ENCODE measurements at regions not wholly inside any gene's neighbourhood (a gene's known extent, or its start where the extent isn't known, plus 50 kb on each side); places are given as distances from the start of the nearest gene placed in this dataset.
"Not testable (repeated sequence)": the region's sequence is repeated elsewhere in the genome, so short reads cannot be mapped to it uniquely, and the experiment has no call there.

- Mint-ChIP-seq H3K4me3 (no peak overlapping the region), H3K27ac (no peak overlapping the region), H3K27me3 (ENCODE audit: low read depth) (no peaks in the 10 kb centered on the region), H3K4me1 (ENCODE audit: low read depth) (peaks cover 8% of the 10 kb centered on the region), H3K36me3 (ENCODE audit: insufficient read depth in 2 of 2) (no peaks in the 10 kb centered on the region), H3K9me3 (no peaks in the 10 kb centered on the region)
- ATAC-seq (replicated peaks in 1 of 2) (no peak), DNase-seq (no peak)
Observed at GRCh38 chr10:4280461-4281189, 495.6 kb upstream of the KLF6 start.

GRCh38 chr10:4279655-4280054, 494.6 kb upstream of the KLF6 start:
- no peak for ATAC-seq (replicated peaks in 1 of 2)
- no peak overlapping the region for H3K4me3 Mint-ChIP-seq
- H3K9me3 Mint-ChIP-seq, result no peaks in the 10 kb centered on the region
- H3K27ac Mint-ChIP-seq, result no peak overlapping the region
- no peak for DNase-seq
- no peaks in the 10 kb centered on the region for H3K4me1 Mint-ChIP-seq (ENCODE audit: low read depth)
- no peaks in the 10 kb centered on the region for H3K36me3 Mint-ChIP-seq (ENCODE audit: insufficient read depth in 2 of 2)
- H3K27me3 Mint-ChIP-seq (ENCODE audit: low read depth), result no peaks in the 10 kb centered on the region

DNA sequence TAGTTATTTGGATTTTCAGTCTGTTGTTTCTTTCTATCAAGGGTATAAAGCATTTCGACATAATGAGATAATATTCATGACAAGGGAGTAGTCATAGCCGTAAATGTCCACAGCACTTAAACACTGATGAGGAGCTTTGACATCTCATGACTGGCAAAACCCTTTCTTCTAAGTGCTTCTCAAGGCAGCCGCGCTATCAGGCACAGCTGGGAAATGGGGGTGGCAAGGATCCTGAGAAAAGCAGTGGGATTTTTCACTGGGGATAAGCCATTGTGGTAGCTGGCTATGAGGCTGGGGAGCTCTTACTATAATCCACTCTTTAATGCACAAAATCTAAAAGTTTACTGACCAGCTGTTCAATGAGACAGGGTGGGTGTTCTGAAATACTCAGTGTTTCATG, 493.2 kb upstream of the KLF6 start:
- H3K27me3 Mint-ChIP-seq (ENCODE audit: low read depth), result no peaks in the 10 kb centered on the region
- H3K36me3 Mint-ChIP-seq (ENCODE audit: insufficient read depth in 2 of 2), result no peaks in the 10 kb centered on the region
- ATAC-seq (replicated peaks in 1 of 2) (no peak), DNase-seq (no peak)
- no peak overlapping the region for H3K27ac Mint-ChIP-seq
- no peaks in the 10 kb centered on the region for H3K4me1 Mint-ChIP-seq (ENCODE audit: low read depth)
- no peak overlapping the region for H3K4me3 Mint-ChIP-seq
- H3K9me3 Mint-ChIP-seq, result no peaks in the 10 kb centered on the region

GRCh38 chr10:4276151-4276550, 491.1 kb upstream of the KLF6 start:
- H3K9me3 Mint-ChIP-seq, result no peaks in the 10 kb centered on the region
- no peak for ATAC-seq (replicated peaks in 1 of 2)
- H3K27ac Mint-ChIP-seq, result no peak overlapping the region
- H3K27me3 Mint-ChIP-seq (ENCODE audit: low read depth), result peaks cover 3% of the 10 kb centered on the region
- no peak overlapping the region for H3K4me3 Mint-ChIP-seq
- H3K36me3 Mint-ChIP-seq (ENCODE audit: insufficient read depth in 2 of 2), result no peaks in the 10 kb centered on the region
- H3K4me1 Mint-ChIP-seq (ENCODE audit: low read depth), result no peaks in the 10 kb centered on the region
- DNase-seq, result no peak

- H3K9me3 Mint-ChIP-seq; H3K27me3 Mint-ChIP-seq (ENCODE audit: low read depth); DNase-seq; H3K36me3 Mint-ChIP-seq (ENCODE audit: insufficient read depth in 2 of 2); H3K4me1 Mint-ChIP-seq (ENCODE audit: low read depth); H3K4me3 Mint-ChIP-seq; ATAC-seq (replicated peaks in 1 of 2); H3K27ac Mint-ChIP-seq: not testable (repeated sequence)
Observed at GRCh38 chr10:4274671-4275070, 489.7 kb upstream of the KLF6 start.

- Mint-ChIP-seq H3K27me3 (ENCODE audit: low read depth) (peaks cover 26% of the 10 kb centered on the region), H3K27ac (no peak overlapping the region), H3K36me3 (ENCODE audit: insufficient read depth in 2 of 2) (no peaks in the 10 kb centered on the region), H3K4me3 (no peak overlapping the region), H3K9me3 (no peaks in the 10 kb centered on the region), H3K4me1 (ENCODE audit: low read depth) (peaks cover 5% of the 10 kb centered on the region)
- DNase-seq, result no peak
- no peak for ATAC-seq (replicated peaks in 1 of 2)
Observed at GRCh38 chr10:4271193-4271592, 486.2 kb upstream of the KLF6 start.

- H3K9me3 Mint-ChIP-seq, result no peaks in the 10 kb centered on the region
- no peak for DNase-seq
- H3K27ac Mint-ChIP-seq, result no peak overlapping the region
- no peak overlapping the region for H3K4me3 Mint-ChIP-seq
- ATAC-seq (replicated peaks in 1 of 2), result no peak
- H3K4me1 Mint-ChIP-seq (ENCODE audit: low read depth), result peaks cover 9% of the 10 kb centered on the region
- peaks cover 26% of the 10 kb centered on the region for H3K27me3 Mint-ChIP-seq (ENCODE audit: low read depth)
- no peaks in the 10 kb centered on the region for H3K36me3 Mint-ChIP-seq (ENCODE audit: insufficient read depth in 2 of 2)
Observed at GRCh38 chr10:4270116-4270515, 485.1 kb upstream of the KLF6 start.

DNA sequence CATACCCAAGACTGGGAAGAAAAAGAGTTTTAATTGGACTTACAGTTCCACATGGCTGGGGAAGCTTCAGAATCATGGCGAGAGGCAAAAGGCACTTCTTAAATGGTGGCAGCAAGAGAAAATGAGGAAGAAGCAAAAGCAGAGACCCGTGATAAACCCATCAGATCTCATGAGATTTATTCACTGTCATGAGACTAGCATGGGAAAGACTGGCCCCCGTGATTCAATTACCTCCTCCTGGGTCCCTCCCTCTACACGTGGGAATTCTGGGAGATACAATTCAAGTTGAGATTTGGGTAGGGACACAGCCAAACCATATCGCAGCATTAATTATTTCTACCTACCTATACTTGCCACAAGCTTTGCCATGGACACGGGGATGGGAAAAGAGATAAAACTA, 483.5 kb upstream of the KLF6 start:
- H3K36me3 Mint-ChIP-seq (ENCODE audit: insufficient read depth in 2 of 2); H3K4me3 Mint-ChIP-seq; DNase-seq; H3K27ac Mint-ChIP-seq; ATAC-seq (replicated peaks in 1 of 2); H3K9me3 Mint-ChIP-seq; H3K4me1 Mint-ChIP-seq (ENCODE audit: low read depth): not testable (repeated sequence)
- peaks cover 26% of the 10 kb centered on the region for H3K27me3 Mint-ChIP-seq (ENCODE audit: low read depth)

- Mint-ChIP-seq H3K4me1 (ENCODE audit: low read depth) (peaks cover 9% of the 10 kb centered on the region), H3K4me3 (no peak overlapping the region), H3K9me3 (no peaks in the 10 kb centered on the region), H3K36me3 (ENCODE audit: insufficient read depth in 2 of 2) (no peaks in the 10 kb centered on the region), H3K27me3 (ENCODE audit: low read depth) (peaks cover 26% of the 10 kb centered on the region), H3K27ac (no peak overlapping the region)
- DNase-seq (no peak), ATAC-seq (replicated peaks in 1 of 2) (no peak)
Observed at GRCh38 chr10:4267086-4267773, 482.2 kb upstream of the KLF6 start.

DNA sequence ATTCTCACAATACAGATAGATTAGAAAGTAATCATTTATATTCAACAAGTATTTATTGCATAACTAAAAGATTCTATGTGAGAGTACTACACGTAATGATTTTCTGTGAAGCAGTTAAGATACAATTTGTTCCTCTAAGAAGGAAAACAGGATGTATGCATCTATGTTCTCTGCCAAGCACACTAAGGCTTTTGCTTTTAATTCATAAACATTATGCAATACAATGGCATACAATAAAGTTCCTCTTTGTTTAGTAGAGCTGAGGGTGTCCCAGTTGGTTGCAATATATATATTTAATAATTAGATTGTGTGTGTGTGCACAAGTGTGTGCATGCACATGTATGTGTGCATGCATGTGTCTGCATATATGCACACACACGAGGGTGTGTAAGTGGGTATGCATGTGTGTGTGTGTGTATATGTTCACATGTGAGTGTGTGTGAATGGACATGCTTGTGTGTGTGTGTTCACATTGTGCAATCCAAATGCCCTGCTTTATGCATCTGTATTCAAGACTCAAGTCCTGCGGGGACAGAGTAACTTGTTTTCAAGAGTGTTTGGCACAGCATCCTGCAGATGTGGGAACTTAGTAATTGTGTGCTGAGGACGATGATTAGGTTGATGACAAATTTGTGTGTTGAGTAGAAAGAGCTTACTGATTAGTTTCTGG, 481.5 kb upstream of the KLF6 start:
- no peaks in the 10 kb centered on the region for H3K9me3 Mint-ChIP-seq
- no peak overlapping the region for H3K4me3 Mint-ChIP-seq
- H3K27me3 Mint-ChIP-seq (ENCODE audit: low read depth), result peaks cover 26% of the 10 kb centered on the region
- peaks cover 9% of the 10 kb centered on the region for H3K4me1 Mint-ChIP-seq (ENCODE audit: low read depth)
- H3K36me3 Mint-ChIP-seq (ENCODE audit: insufficient read depth in 2 of 2), result no peaks in the 10 kb centered on the region
- DNase-seq (no peak), ATAC-seq (replicated peaks in 1 of 2) (no peak)
- H3K27ac Mint-ChIP-seq, result no peak overlapping the region

GRCh38 chr10:4265964-4266363, 481.0 kb upstream of the KLF6 start:
- H3K4me1 Mint-ChIP-seq (ENCODE audit: low read depth), result peaks cover 9% of the 10 kb centered on the region
- peaks cover 21% of the 10 kb centered on the region for H3K27me3 Mint-ChIP-seq (ENCODE audit: low read depth)
- no peak for ATAC-seq (replicated peaks in 1 of 2)
- no peaks in the 10 kb centered on the region for H3K9me3 Mint-ChIP-seq
- H3K27ac Mint-ChIP-seq, result no peak overlapping the region
- H3K4me3 Mint-ChIP-seq, result no peak overlapping the region
- no peak for DNase-seq
- H3K36me3 Mint-ChIP-seq (ENCODE audit: insufficient read depth in 2 of 2), result no peaks in the 10 kb centered on the region

DNA sequence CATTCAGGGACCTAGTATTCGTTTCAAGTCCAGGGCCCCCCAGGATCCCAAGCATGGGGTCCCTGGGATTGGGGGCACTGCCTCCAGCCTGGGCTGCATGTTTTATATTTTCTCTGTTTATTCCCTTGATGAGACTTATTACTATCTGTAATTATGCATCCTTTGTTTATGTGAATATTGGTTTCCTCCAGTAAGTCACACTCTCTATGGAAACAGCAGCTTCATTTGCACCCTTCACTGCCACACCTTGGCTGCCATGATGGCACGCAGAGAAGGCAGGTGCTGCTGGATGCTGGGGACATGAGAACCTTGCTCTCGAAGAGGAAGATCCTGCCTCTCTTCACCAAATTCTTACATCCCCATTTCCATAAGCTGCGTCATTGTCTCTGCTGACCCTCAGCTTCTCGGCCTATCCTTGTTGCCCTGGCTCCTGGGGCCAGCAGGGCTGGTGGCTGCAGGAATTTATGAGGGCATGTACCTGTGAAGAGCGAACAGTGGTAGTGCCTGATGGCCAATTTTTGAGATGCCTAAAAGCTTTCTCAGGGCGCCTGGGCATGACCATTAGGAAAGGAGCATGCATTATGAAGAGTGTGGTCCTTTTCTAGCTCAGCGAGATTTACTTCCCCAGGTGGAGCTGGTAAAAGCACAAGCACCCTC, 479.3 kb upstream of the KLF6 start:
- no peaks in the 10 kb centered on the region for H3K36me3 Mint-ChIP-seq (ENCODE audit: insufficient read depth in 2 of 2)
- ATAC-seq (replicated peaks in 1 of 2) (no peak), DNase-seq (no peak)
- H3K4me1 Mint-ChIP-seq (ENCODE audit: low read depth), result peaks cover 9% of the 10 kb centered on the region
- H3K9me3 Mint-ChIP-seq, result no peaks in the 10 kb centered on the region
- peaks cover 18% of the 10 kb centered on the region for H3K27me3 Mint-ChIP-seq (ENCODE audit: low read depth)
- no peak overlapping the region for H3K27ac Mint-ChIP-seq
- no peak overlapping the region for H3K4me3 Mint-ChIP-seq

DNA sequence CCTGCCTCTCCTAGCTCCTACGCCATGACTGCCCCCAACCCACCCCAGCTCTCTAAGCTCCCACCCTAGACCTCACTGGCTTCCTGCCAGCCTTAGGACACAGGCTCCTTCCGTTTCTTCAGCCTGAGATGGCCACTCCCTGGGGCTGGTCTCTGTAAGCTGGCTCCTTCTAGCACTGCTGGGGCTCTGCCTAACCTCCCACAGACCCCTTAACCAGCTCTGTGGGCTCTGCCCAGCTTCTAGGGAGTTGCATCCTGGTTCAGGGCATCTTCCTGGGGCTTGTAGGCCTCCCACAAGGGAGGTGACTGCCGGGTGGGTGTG, 478.6 kb upstream of the KLF6 start:
- Mint-ChIP-seq H3K9me3 (no peaks in the 10 kb centered on the region), H3K27me3 (ENCODE audit: low read depth) (peaks cover 16% of the 10 kb centered on the region)
- no peak for ATAC-seq (replicated peaks in 1 of 2)

More for the DNA sequence above, 478.6 kb upstream of the KLF6 start:
- Mint-ChIP-seq H3K27ac (no peak overlapping the region), H3K36me3 (ENCODE audit: insufficient read depth in 2 of 2) (no peaks in the 10 kb centered on the region), H3K4me3 (no peak overlapping the region), H3K4me1 (ENCODE audit: low read depth) (peaks cover 9% of the 10 kb centered on the region)
- no peak for DNase-seq
